ENCODE measurements at regions not wholly inside any gene's neighbourhood (a gene's known extent, or its start where the extent isn't known, plus 50 kb on each side); places are given as distances from the start of the nearest gene placed in this dataset.

GRCh38 chr1:115912116-115912515 lies 64.2 kb upstream of the SLC22A15 start:
- H3K9ac ChIP-seq (ENCODE audit: insufficient read depth, low read length, poor library complexity, severe bottlenecking): no peak overlapping the region
- no peak for DNase-seq
- H3K27ac Mint-ChIP-seq: no peak overlapping the region
- intact Hi-C loops (cut with micrococcal nuclease): no loop called here
- no peaks in the 10 kb centered on the region for H3K9me3 ChIP-seq (replicated peaks in 1 of 2; ENCODE audit: control insufficient read depth in 1 of 2, insufficient read depth in 1 of 2, low read length in 2 of 2)
- H3K9me3 Mint-ChIP-seq: no peaks in the 10 kb centered on the region
- no peak overlapping the region for H3K4me3 Mint-ChIP-seq
- no peaks in the 10 kb centered on the region for H3K79me2 ChIP-seq (ENCODE audit: insufficient read depth, low read length)
- no peaks in the 10 kb centered on the region for H3K36me3 Mint-ChIP-seq
- H2AFZ ChIP-seq (ENCODE audit: insufficient read depth, low read depth, low read length, poor library complexity, severe bottlenecking): no peak overlapping the region
- TF ChIP-seq CTCF (IDR thresholded peaks at IDR 0.05): no peak
- H3K27ac ChIP-seq (ENCODE audit: low read depth in 1 of 2, low read length in 2 of 2): no peak overlapping the region
- no peaks in the 10 kb centered on the region for H3K27me3 ChIP-seq (ENCODE audit: control insufficient read depth in 2 of 2, insufficient read depth in 2 of 2, low read length in 2 of 2)
- no peak overlapping the region for H3K4me3 ChIP-seq (replicated peaks in 1 of 3; ENCODE audit: low read depth in 2 of 3, low read length in 3 of 3)
- no peaks in the 10 kb centered on the region for H3K36me3 ChIP-seq (replicated peaks in 1 of 2; ENCODE audit: control insufficient read depth in 1 of 2, insufficient read depth in 2 of 2, low read length in 2 of 2)
- H3K4me1 ChIP-seq (ENCODE audit: control insufficient read depth in 1 of 2, insufficient read depth in 2 of 2, low read length in 2 of 2): no peaks in the 10 kb centered on the region
- no peak overlapping the region for H3K4me2 ChIP-seq (replicated peaks; ENCODE audit: extremely low read depth, low read length, poor library complexity, severe bottlenecking)
- peaks cover 0 to 3% (median 0%) of the 10 kb centered on the region in 3 donors for H3K27me3 Mint-ChIP-seq (ENCODE audit: low read depth in 3 of 3)
- no CpG with 5 or more reads among the region's 3 CpGs for WGBS (ENCODE audit: insufficient coverage)
- no peaks in the 10 kb centered on the region for H4K20me1 ChIP-seq (ENCODE audit: insufficient read depth, low read length)
- no peaks in the 10 kb centered on the region for H3K4me1 Mint-ChIP-seq

- Histone ChIP-seq H2AFZ (ENCODE audit: insufficient read depth, low read depth, low read length, poor library complexity, severe bottlenecking) (no peak overlapping the region), H4K20me1 (ENCODE audit: insufficient read depth, low read length) (no peaks in the 10 kb centered on the region), H3K4me2 (replicated peaks; ENCODE audit: extremely low read depth, low read length, poor library complexity, severe bottlenecking) (no peak overlapping the region), H3K27ac (ENCODE audit: low read depth in 1 of 2, low read length in 2 of 2) (no peak overlapping the region), H3K79me2 (ENCODE audit: insufficient read depth, low read length) (no peaks in the 10 kb centered on the region), H3K4me1 (ENCODE audit: control insufficient read depth in 1 of 2, insufficient read depth in 2 of 2, low read length in 2 of 2) (peaks cover 4 to 13% of the 10 kb centered on the region in 2 donors), H3K36me3 (replicated peaks in 1 of 2; ENCODE audit: control insufficient read depth in 1 of 2, insufficient read depth in 2 of 2, low read length in 2 of 2) (no peaks in the 10 kb centered on the region), H3K9ac (ENCODE audit: insufficient read depth, low read length, poor library complexity, severe bottlenecking) (no peak overlapping the region), H3K4me3 (replicated peaks in 1 of 3; ENCODE audit: low read depth in 2 of 3, low read length in 3 of 3) (no peak overlapping the region), H3K9me3 (replicated peaks in 1 of 2; ENCODE audit: control insufficient read depth in 1 of 2, insufficient read depth in 1 of 2, low read length in 2 of 2) (no peaks in the 10 kb centered on the region), H3K27me3 (ENCODE audit: control insufficient read depth in 2 of 2, insufficient read depth in 2 of 2, low read length in 2 of 2) (no peaks in the 10 kb centered on the region)
- DNase-seq: no peak
- H3K27ac Mint-ChIP-seq: peak overlapping the region in 1 of 7 donors; percentile 63
- intact Hi-C loops (cut with micrococcal nuclease): no loop called here
- no peaks in the 10 kb centered on the region for H3K36me3 Mint-ChIP-seq
- H3K4me3 Mint-ChIP-seq: no peak overlapping the region
- WGBS (ENCODE audit: insufficient coverage): 73% methylated on average over 2 of the region's 6 CpGs
- peaks cover 19% of the 10 kb centered on the region for H3K4me1 Mint-ChIP-seq
- H3K27me3 Mint-ChIP-seq (ENCODE audit: low read depth in 3 of 3): peaks cover 0 to 6% (median 1%) of the 10 kb centered on the region in 3 donors
- peaks cover 0 to under 1% (median 0%) of the 10 kb centered on the region in 7 donors for H3K9me3 Mint-ChIP-seq
- TF ChIP-seq CTCF (IDR thresholded peaks at IDR 0.05): no peak
Observed at GRCh38 chr1:115922801-115923200, 53.5 kb upstream of the SLC22A15 start.
